HFFc6 (cell line): ENCODE measurements at regions not wholly inside any gene's neighbourhood (a gene's known extent, or its start where the extent isn't known, plus 50 kb on each side); places are given as distances from the start of the nearest gene placed in this dataset.

Experiments used
- DNase-seq: peaks from one replicate; pipeline ENCODE4 v3.0.0-alpha.2; 2018
- H3K27ac Mint-ChIP-seq: 2 replicates; pipeline ENCODE4 v1.8.0; 2020; ENCODE audit warnings: mild to moderate bottlenecking, mixed read lengths
- H3K27me3 Mint-ChIP-seq: 2 replicates; pipeline ENCODE4 v1.8.0; 2021; ENCODE audit warnings: mild to moderate bottlenecking, moderate library complexity, mixed read lengths; ENCODE audit not compliant: insufficient read depth
- H3K36me3 Mint-ChIP-seq: 2 replicates; pipeline ENCODE4 v1.8.0; 2021; ENCODE audit warnings: low read depth, mixed read lengths
- H3K4me1 Mint-ChIP-seq: 2 replicates; pipeline ENCODE4 v1.8.0; 2020; ENCODE audit warnings: low read depth, mixed read lengths
- H3K4me3 Mint-ChIP-seq: 2 replicates; pipeline ENCODE4 v1.8.0; 2020; ENCODE audit warnings: mild to moderate bottlenecking, moderate library complexity, mixed read lengths
- H3K9me3 Mint-ChIP-seq: 2 replicates; pipeline ENCODE4 v1.8.0; 2020; ENCODE audit warnings: mild to moderate bottlenecking, mixed read lengths
- TF ChIP-seq, protein P1 (sequence below): fragments of 200-600 bp; sonication (generic); IDR thresholded peaks from 2 replicates; pipeline ENCODE4 v1.5.0; 2021; ENCODE audit warnings: antibody characterized with exemption, mild to moderate bottlenecking

DNA sequence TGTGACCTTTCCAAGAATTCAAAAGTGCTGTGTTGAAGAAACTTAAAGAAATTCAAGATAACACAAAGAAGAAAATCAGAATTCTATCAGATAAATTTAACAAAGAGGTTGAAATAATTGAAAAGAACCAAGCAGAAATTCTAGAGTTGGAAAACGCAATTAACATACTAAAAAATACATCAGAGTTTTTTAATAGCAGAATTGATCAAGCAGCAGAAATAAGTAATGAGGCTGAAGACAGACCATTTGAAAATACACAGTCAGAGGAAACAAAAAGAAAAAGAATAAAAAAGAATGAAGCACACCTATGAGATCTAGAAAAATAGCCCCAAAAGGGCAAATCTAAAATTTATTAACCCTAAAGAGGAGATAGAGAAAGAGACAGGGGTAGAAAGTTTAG, 218.1 kb upstream of the KAZN start:
- Mint-ChIP-seq H3K27ac (no peak overlapping the region), H3K4me1 (no peaks in the 10 kb centered on the region), H3K4me3 (no peak overlapping the region), H3K9me3 (peaks cover 40% of the 10 kb centered on the region), H3K27me3 (no peaks in the 10 kb centered on the region), H3K36me3 (no peaks in the 10 kb centered on the region)
- TF ChIP-seq, protein P1, sequence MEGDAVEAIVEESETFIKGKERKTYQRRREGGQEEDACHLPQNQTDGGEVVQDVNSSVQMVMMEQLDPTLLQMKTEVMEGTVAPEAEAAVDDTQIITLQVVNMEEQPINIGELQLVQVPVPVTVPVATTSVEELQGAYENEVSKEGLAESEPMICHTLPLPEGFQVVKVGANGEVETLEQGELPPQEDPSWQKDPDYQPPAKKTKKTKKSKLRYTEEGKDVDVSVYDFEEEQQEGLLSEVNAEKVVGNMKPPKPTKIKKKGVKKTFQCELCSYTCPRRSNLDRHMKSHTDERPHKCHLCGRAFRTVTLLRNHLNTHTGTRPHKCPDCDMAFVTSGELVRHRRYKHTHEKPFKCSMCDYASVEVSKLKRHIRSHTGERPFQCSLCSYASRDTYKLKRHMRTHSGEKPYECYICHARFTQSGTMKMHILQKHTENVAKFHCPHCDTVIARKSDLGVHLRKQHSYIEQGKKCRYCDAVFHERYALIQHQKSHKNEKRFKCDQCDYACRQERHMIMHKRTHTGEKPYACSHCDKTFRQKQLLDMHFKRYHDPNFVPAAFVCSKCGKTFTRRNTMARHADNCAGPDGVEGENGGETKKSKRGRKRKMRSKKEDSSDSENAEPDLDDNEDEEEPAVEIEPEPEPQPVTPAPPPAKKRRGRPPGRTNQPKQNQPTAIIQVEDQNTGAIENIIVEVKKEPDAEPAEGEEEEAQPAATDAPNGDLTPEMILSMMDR, result no peak
- DNase-seq, result no peak

DNA sequence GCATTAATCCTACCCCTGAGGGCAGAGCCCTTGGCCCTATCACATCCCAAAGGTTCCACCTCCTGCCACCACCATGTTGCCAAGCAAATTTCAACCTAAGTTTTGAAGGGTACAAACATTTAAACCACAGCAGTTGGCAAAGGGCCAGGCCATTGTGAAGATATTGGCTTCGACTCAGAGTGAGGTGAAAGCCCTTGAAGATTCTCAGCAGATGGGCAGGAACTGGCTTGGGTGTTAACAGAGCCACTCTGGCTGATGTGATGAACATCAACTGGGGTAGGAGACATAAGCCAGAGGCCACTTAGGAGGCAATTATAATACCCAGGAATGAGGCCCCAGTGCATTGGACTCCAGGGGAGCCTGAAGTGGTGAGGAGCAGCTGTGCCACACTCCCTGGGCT, 207.7 kb upstream of the KAZN start:
- Mint-ChIP-seq H3K27me3 (peaks cover 1% of the 10 kb centered on the region; the same call in 1 of the 2 replicates), H3K9me3 (peaks cover 60% of the 10 kb centered on the region), H3K4me1 (no peaks in the 10 kb centered on the region), H3K36me3 (no peaks in the 10 kb centered on the region; the same call in 1 of the 2 replicates), H3K27ac (no peak overlapping the region), H3K4me3 (no peak overlapping the region)
- no peak for DNase-seq
- TF ChIP-seq, protein P1, result no peak

DNA sequence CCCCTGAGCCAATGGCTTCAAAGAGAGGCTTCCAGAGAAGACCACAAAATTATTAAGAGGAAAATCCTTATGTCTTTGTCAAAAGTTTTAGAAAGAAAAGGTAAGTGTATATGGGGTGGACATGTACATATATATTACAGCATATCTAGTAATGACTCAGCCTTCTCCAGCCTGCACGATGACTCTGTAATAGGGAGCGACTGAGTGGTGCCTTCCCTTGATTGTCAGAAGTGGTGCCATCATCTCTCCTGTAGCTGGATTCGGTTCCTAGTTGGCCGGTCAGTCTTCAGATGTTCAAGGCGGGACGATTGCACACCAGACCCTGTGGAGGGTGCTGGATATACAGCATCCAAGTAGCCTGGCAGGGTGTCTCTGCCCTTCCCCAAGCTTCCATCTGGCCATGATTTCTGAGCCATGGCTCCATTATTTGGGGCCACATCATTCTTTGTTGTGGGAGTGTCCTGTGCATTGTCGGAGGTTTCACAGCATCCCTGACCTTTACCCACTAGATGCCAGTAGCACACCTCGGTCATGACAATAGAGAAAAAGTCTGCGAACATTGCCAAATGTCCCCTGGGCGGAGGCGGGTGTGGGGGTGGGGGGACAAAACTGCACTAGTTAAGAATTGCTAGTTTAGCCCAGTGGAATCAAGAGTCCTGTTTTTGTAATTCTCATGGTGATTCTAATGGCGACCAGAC, 206.2 kb upstream of the KAZN start:
- no peak for DNase-seq

DNA sequence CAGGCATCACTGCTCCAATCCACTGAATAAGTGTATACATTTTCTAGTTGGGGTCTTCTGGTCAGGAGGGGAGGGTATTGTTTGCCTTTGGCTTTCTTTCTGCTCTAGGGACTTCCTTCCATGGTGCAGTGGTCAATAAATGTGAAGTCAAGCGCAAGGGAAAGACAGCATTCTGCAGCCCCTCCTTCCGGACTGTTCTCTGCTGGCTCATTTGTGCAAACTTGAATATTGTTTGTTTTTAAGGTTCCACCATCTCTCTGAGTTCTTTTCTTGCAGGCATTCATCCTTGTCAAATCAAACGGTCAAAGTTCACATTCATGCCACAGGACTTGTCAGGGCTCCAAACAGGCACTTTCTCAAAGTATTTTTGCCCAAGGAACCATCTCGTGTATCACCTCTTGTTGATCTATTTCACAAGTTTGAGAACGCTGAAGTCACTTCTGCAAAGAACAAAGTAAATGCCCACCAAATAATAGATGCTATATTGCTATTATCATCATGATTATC, 205.6 kb upstream of the KAZN start:
- Mint-ChIP-seq H3K4me1 (no peaks in the 10 kb centered on the region), H3K27me3 (peaks cover 1% of the 10 kb centered on the region; the same call in 1 of the 2 replicates), H3K4me3 (no peak overlapping the region), H3K27ac (no peak overlapping the region), H3K9me3 (peaks cover 74% of the 10 kb centered on the region), H3K36me3 (no peaks in the 10 kb centered on the region; the same call in 1 of the 2 replicates)
- TF ChIP-seq, protein P1, result no peak
- DNase-seq, result no peak

More for the DNA sequence above, 206.2 kb upstream of the KAZN start:
- Mint-ChIP-seq H3K4me3 (no peak overlapping the region), H3K4me1 (no peaks in the 10 kb centered on the region), H3K27me3 (peaks cover 1% of the 10 kb centered on the region; the same call in 1 of the 2 replicates), H3K9me3 (peaks cover 74% of the 10 kb centered on the region), H3K36me3 (no peaks in the 10 kb centered on the region; the same call in 1 of the 2 replicates), H3K27ac (no peak overlapping the region)
- TF ChIP-seq, protein P1, result no peak

DNA sequence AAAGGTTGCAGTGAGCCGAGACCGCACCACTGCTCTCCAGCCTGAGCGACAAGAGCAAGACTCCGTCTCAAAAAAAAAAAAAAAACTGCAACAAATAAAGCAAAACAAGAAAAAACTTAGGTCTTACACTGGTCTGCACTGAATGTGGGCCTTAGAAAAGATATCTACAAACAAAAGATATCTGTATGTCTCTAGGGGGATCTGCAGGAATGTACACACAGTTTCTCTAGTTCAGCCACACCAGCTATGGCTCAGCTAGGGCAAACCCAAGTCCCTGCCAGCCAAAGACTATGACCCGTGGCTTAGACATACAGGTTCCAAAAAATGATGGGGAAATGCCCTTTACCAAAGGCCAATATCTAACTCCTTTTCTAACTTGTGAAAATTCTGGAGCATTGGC, 202.4 kb upstream of the KAZN start:
- no peaks in the 10 kb centered on the region for H3K4me1 Mint-ChIP-seq

More for the DNA sequence above, 202.4 kb upstream of the KAZN start:
- Mint-ChIP-seq H3K27me3 (peaks cover 3% of the 10 kb centered on the region; the same call in 1 of the 2 replicates), H3K9me3 (peaks cover 68% of the 10 kb centered on the region), H3K27ac (no peak overlapping the region), H3K36me3 (peaks cover 5% of the 10 kb centered on the region; the same call in 1 of the 2 replicates), H3K4me3 (no peak overlapping the region)
- TF ChIP-seq, protein P1, result no peak
- no peak for DNase-seq
